ENCODE measurements at regions not wholly inside any gene's neighbourhood (a gene's known extent, or its start where the extent isn't known, plus 50 kb on each side); places are given as distances from the start of the nearest gene placed in this dataset.

DNA sequence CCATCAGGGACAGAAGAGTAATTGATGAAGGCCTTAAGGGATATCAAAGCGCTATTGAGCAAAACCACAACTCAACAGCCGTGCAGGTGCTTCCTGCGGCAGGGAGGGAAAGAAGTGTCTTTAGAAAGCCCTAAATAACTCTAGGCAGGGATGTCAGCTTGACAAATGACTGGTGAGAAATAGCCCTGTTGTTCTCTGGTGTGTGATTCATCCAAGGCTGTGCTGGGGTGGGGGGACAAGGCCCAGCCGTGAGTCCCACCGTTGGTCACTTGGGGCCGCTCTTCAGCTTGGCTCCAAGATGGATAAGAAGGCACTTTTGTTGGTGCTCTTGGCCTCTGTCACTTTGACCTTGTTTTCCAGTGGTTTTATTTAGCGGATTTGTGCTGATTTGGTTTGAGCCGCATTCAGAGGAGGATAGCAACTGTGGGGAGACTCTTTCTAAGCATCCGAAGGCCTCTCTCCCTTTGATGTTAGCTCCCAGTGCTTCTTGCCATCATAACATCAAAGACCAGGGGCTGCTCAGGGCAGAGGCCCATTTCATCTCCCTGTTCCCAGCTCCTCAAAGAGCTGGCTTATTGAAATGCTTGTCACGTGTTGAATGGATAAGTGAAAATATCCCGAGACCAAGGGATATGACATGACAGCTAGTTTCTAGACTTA is 130.3 kb upstream of the SERP2 start:
- Mint-ChIP-seq H3K27me3 (peaks cover 3% of the 10 kb centered on the region), H3K27ac (no peak overlapping the region), H3K36me3 (no peaks in the 10 kb centered on the region), H3K4me1 (peaks cover 4% of the 10 kb centered on the region), H3K4me3 (no peak overlapping the region), H3K9me3 (no peaks in the 10 kb centered on the region)
- ATAC-seq (ENCODE audit: low read depth) (peak; percentile 42), DNase-seq (no peak)
- POLR2A ChIA-PET: no interaction called here

DNA sequence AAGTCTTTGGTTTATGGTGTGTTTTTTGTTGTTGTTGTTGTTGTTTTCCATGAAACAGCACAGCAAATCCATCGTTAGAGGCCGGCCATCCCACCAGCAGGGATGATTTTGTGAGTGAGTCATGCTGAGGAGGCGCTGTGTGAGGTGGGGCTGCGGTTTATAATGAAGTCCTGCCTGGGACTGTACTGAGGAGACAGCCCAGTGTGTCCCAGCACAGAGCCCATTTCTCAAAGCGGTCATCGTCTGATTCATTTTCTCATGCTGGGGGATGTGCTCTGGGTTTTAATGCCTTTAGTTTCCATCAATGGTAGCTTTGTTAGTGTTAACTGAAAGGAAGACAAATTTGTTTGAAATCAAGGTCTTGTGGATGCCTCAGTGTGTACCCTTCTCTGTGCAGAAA is 129.3 kb upstream of the SERP2 start:
- ATAC-seq (ENCODE audit: low read depth) (no peak), DNase-seq (no peak)
- Mint-ChIP-seq H3K4me3 (no peak overlapping the region), H3K27me3 (peaks cover 2% of the 10 kb centered on the region), H3K36me3 (no peaks in the 10 kb centered on the region), H3K4me1 (peaks cover 4% of the 10 kb centered on the region), H3K9me3 (no peaks in the 10 kb centered on the region), H3K27ac (no peak overlapping the region)
- POLR2A ChIA-PET: no interaction called here

DNA sequence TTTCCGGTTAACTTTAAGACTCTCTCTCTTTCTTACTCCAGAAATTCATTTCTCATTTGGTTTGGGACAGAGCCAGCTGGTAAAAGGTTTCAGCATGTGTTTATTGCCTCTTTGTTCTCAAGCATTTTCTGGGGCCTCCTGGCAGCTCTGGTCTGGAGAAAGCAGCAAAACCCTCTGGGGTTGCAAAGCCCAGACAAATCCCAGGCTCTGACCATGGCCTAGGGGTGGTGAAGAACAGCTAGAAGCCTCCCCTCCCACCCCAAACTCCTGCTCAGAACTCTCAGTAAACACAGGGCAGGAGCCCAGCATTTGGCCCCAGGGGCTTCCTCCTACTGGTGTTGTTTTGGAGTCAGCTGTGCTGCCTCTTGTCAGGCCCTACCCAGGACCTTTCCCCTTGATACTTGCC is 124.2 kb upstream of the SERP2 start:
- no peak for DNase-seq
- ATAC-seq (ENCODE audit: low read depth): no peak
- Mint-ChIP-seq H3K27ac (no peak overlapping the region), H3K27me3 (no peaks in the 10 kb centered on the region), H3K36me3 (no peaks in the 10 kb centered on the region), H3K9me3 (no peaks in the 10 kb centered on the region), H3K4me1 (no peaks in the 10 kb centered on the region), H3K4me3 (no peak overlapping the region)
- POLR2A ChIA-PET: no interaction called here

DNA sequence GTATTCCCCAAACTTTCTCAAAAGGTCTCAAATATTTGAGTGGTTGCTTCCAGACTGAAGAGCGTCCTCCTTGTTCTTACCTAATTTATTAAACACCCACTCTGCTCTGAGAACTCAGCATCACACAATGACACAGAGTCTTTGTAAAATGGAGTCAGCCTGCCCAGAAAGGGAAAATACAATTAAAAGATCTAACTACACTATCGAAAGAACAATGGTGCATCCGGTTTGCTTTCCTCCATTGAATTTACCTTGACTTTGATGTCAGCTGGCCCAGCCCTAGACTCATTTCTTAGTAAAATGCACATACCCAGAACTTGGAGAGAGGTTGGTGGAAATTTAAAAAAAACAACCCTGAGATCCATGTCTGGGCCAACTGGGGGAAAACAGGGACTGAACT is 120.7 kb upstream of the SERP2 start:
- POLR2A ChIA-PET: no interaction called here
- ATAC-seq (ENCODE audit: low read depth) (no peak), DNase-seq (no peak)
- no peaks in the 10 kb centered on the region for H3K4me1 Mint-ChIP-seq
- H3K4me3 Mint-ChIP-seq: no peak overlapping the region
- H3K9me3 Mint-ChIP-seq: peaks cover 1% of the 10 kb centered on the region
- no peaks in the 10 kb centered on the region for H3K27me3 Mint-ChIP-seq
- H3K36me3 Mint-ChIP-seq: no peaks in the 10 kb centered on the region
- no peak overlapping the region for H3K27ac Mint-ChIP-seq

DNA sequence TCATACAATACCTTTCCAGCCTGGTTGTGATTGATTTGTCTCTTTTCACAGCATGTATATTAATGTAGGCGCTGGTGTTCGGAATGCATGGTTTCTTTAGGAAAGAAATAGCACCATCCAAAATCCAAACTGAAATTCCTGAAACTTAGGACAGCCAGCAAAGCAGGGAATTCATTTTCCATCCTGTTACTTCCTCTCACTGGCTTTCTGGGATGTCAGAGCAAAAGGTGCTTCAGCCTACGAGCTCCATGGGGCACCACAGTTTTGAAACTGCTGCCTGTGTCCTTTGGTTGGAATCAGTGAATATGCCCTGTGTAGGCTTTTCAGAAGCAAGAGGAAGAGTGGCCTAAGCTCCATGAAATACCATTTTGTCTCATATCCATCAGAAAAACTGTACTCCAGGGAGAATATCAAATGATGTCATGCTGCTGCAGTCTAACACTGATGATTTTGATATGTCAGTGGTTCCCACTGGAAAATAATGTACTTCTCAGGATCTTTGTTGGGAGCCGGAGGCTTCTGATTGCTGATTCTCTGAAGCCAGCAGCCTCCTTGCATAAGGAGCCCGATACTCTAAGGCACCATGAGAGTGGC is 117.8 kb upstream of the SERP2 start:
- Mint-ChIP-seq H3K27ac (no peak overlapping the region), H3K36me3 (no peaks in the 10 kb centered on the region), H3K4me1 (peaks cover 12% of the 10 kb centered on the region), H3K27me3 (no peaks in the 10 kb centered on the region), H3K4me3 (no peak overlapping the region), H3K9me3 (peaks cover 1% of the 10 kb centered on the region)
- POLR2A ChIA-PET: no interaction called here
- DNase-seq (no peak), ATAC-seq (ENCODE audit: low read depth) (no peak)

DNA sequence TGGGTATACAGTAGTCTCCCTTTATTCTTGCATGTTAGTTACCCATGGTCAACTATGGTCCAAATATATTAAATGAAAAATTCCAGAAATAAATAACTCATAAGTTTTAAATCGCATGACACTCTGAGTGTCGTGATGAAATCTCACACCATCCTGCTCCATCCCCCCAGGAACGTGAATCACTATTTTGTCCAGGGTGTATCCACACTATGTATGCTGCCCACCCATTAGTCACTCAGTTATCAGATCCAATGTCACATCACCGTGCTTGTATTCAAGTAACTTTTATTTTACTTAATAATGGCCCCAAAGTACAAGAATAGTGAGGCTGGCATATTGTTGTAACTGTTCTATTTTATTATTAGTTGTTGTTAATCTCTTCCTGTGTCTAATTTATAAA is 115.8 kb upstream of the SERP2 start:
- POLR2A ChIA-PET: no interaction called here
- Mint-ChIP-seq H3K27ac (no peak overlapping the region), H3K4me1 (peaks cover 12% of the 10 kb centered on the region), H3K4me3 (no peak overlapping the region), H3K27me3 (no peaks in the 10 kb centered on the region), H3K36me3 (no peaks in the 10 kb centered on the region), H3K9me3 (peaks cover 1% of the 10 kb centered on the region)
- ATAC-seq (ENCODE audit: low read depth) (no peak), DNase-seq (no peak)

DNA sequence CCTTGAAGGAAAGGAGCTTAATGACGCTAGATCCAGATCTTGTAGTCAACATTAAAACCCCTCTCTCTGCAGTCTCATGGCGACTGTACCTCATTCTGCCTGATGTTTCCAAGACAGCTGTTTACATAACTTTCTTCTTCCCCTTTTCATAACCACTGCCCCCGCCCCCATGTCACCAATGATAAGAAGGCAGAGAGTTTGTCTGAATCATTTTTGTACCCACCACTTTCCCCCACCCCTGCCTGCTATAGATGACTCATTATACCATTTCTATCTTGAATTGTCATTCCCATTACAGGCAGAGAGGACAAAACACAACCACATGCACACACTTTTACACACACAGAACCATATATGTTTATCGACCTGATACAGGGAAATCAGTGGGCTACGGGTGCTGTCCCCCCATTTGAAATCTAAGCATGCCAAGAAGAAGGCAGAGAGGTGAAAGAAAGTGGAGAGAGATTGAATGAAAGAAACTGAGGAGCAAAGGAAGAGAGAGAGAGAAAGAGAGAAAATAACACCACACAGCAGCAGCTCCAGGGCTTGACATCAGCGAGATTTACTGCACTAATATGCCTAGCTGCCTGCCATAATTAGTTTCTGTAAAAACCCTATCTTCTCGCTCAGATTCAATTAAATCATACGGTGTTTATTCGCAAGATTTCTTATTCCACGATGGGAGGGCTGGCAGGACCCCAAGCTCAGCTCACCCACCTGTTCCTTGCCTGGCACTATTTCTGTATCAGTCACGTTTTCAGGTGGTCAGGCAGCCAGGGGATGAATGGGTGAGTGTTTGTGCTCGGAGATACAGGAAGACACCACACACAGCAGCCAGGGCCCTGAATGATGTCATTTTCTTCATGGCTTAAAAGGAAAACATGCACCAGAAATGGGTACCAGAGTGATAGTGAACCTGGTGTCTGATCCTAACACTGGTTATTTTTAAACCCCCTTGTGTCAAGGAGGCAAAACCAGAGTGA is 114.3 kb upstream of the SERP2 start:
- Mint-ChIP-seq H3K4me1 (peaks cover 12% of the 10 kb centered on the region), H3K27me3 (no peaks in the 10 kb centered on the region), H3K36me3 (no peaks in the 10 kb centered on the region), H3K4me3 (peak overlapping the region; percentile 62), H3K9me3 (peaks cover 1% of the 10 kb centered on the region), H3K27ac (peak overlapping the region; percentile 64)
- DNase-seq: no peak
- ATAC-seq (ENCODE audit: low read depth): peak; percentile 66
- POLR2A ChIA-PET: interaction anchor here (1.4 kb wide), 1 partner anchor 119 kb away, joined by 3 read pairs; no protein-coding TSS in a partner anchor

DNA sequence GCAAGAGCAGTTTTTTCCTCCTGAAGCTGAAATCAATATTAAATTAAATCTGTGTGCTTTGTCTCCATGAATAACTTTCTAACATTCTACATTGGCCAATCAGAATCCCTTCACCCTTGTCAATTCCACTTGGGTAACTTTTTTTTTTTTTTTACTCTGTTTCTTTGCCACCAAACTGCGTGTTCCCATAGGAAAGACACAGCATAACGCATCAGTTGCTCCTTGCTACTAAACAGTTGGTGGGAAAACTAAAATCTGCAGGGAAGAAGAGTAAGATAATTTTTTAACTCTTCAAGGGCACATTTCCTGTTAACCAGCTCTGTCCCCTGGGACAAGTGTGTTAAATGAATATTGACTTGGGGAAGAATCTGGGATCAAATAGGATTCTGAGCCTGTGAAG is 113.3 kb upstream of the SERP2 start:
- POLR2A ChIA-PET: no interaction called here
- Mint-ChIP-seq H3K4me3 (no peak overlapping the region), H3K4me1 (peaks cover 12% of the 10 kb centered on the region), H3K36me3 (no peaks in the 10 kb centered on the region), H3K27ac (no peak overlapping the region), H3K27me3 (no peaks in the 10 kb centered on the region), H3K9me3 (no peaks in the 10 kb centered on the region)
- ATAC-seq (ENCODE audit: low read depth): no peak
- no peak for DNase-seq

DNA sequence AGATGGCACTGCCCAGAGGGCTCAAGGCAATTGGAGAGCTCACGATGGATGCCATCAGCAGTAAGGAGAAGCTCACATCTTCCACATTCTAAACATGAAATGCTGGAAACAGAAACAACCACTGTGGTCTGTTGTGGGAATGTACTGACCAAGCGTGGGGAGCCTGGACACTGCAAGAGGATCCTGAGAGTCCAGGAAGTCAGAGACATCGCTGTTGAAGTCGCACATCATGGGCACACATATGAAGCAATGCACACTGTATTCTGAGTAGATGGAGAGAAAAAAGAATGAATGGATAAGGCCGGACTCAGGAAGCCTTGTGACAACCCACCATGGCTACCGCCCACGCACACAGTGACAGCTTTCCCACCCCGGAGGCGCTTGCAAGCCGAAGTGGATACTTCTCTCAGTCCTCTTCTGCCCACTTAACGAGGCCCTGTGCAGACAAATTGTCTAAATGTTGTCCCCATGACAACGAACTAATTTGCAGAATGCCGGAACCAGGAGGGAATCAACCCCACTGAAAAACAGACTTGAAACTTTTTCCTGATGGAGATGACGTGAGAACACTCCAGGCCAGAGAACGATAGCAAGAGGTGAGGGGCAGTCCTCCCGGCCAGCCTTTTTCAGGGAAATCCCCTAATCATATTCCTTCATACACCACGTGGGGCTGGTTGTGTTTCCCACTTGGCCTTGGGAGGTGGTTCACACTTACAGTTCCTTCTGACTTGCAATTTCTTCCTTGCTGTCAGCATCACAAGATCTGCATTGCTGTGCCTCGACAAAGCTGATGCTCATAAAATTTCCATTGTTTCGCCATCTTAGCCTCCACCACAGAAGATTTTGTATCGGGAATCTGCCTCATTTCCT is 109.6 kb upstream of the SERP2 start:
- Mint-ChIP-seq H3K4me1 (peaks cover 11% of the 10 kb centered on the region), H3K4me3 (no peak overlapping the region), H3K36me3 (peaks cover 3% of the 10 kb centered on the region), H3K9me3 (peaks cover 5% of the 10 kb centered on the region), H3K27me3 (peaks cover 5% of the 10 kb centered on the region), H3K27ac (no peak overlapping the region)
- DNase-seq (no peak), ATAC-seq (ENCODE audit: low read depth) (no peak)
- POLR2A ChIA-PET: no interaction called here

DNA sequence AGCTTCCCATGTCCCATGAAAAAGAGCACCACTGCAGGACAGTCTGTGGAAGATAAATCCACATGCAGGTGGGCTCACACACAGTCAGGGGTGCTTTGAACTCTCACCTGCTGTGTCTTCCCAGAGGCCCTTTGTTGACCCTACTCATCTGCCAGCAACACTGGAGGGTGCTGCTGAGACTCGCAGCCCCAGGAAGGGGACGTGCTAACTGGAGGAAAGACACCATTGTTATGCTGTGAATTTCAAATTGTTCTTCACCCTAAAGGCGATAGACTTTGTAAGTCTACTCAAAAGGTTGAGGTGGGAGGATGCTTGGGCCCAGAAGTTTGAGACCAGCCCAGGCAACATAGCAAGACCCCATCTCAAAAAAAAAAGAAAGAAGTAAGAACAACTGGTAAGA is 107.3 kb upstream of the SERP2 start:
- Mint-ChIP-seq H3K9me3 (peaks cover 5% of the 10 kb centered on the region), H3K4me1 (no peaks in the 10 kb centered on the region), H3K36me3 (peaks cover 6% of the 10 kb centered on the region), H3K27ac (no peak overlapping the region), H3K4me3 (no peak overlapping the region), H3K27me3 (peaks cover 5% of the 10 kb centered on the region)
- POLR2A ChIA-PET: no interaction called here
- ATAC-seq (ENCODE audit: low read depth): no peak
- no peak for DNase-seq

DNA sequence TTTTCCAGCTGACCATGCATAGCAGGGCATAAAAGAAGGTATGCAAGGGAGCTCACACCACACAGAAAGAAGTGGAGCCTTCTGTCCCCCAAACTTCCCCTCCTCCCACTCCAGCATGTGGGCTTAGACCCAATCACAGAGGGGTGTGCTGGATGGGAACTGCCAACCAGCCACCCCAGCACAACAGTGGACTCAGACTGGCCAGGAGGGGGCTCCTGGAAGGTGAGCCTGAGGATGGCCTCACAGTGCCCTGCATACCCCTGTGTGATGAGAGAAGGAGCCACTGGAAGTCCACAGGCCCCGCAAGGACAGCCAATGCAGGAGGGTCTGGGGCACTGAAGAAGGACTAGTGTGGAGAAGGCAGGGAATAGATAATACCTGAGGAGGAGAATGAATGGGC is 106.9 kb upstream of the SERP2 start:
- ATAC-seq (ENCODE audit: low read depth): no peak
- Mint-ChIP-seq H3K9me3 (peaks cover 5% of the 10 kb centered on the region), H3K4me3 (no peak overlapping the region), H3K27ac (no peak overlapping the region), H3K4me1 (no peaks in the 10 kb centered on the region), H3K36me3 (peaks cover 6% of the 10 kb centered on the region), H3K27me3 (peaks cover 5% of the 10 kb centered on the region)
- POLR2A ChIA-PET: no interaction called here
- no peak for DNase-seq

DNA sequence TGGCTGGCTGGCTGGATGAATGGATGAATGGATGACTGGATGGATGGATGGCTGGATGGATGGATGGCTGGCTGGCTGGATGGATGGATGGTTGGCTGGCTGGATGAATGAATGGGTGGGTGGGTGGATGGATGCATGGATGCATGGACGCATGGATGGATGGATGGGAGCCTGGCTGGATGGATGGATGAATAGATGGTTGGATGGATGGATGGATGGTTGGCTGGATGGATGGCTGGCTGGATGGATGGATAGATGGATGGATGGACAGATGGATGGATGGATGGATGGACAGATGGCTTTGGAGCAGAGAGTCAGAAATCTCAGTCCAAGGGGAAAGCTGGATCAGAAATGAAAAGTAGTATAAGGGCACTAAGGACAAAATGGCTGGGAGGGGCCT is 106.4 kb upstream of the SERP2 start:
- no peaks in the 10 kb centered on the region for H3K4me1 Mint-ChIP-seq
- H3K9me3 Mint-ChIP-seq: peaks cover 5% of the 10 kb centered on the region
- H3K27ac Mint-ChIP-seq: no peak overlapping the region
- H3K27me3 Mint-ChIP-seq: peaks cover 8% of the 10 kb centered on the region
- DNase-seq: no peak
- no peak for ATAC-seq (ENCODE audit: low read depth)
- no peak overlapping the region for H3K4me3 Mint-ChIP-seq
- POLR2A ChIA-PET: no interaction called here
- H3K36me3 Mint-ChIP-seq: peaks cover 7% of the 10 kb centered on the region

DNA sequence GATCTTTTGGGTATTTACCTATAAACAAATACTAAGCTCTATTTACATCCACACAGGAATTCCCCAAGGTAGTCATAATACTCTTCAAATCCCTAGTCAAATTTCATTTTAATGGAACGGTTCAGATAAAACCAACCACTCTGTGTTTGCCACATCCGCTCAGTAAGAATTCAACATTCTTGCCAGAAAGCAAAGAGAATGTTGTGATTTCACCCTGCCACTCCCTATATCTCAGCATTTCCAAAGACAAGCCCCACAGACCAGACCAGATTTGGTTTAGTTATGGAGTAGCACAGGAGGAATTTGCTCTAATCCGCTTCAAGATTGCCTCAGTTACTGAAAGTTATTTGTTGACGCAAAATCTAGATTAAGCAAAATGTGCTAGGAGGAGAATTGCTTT is 105.6 kb upstream of the SERP2 start:
- DNase-seq: no peak
- Mint-ChIP-seq H3K4me3 (no peak overlapping the region), H3K9me3 (peaks cover 5% of the 10 kb centered on the region), H3K36me3 (peaks cover 9% of the 10 kb centered on the region), H3K27me3 (peaks cover 8% of the 10 kb centered on the region), H3K4me1 (no peaks in the 10 kb centered on the region), H3K27ac (no peak overlapping the region)
- POLR2A ChIA-PET: no interaction called here
- no peak for ATAC-seq (ENCODE audit: low read depth)

Data from activated naive CD8-positive, alpha-beta T cell treated with anti-CD3 and anti-CD28 coated beads, Interleukin-2, amount 10 ng/mL, durations not matched to agents 7 days and 5 days (primary cell).